ENCODE measurements at regions not wholly inside any gene's neighbourhood (a gene's known extent, or its start where the extent isn't known, plus 50 kb on each side); places are given as distances from the start of the nearest gene placed in this dataset.
A peak's percentile ranks its signal among the peaks of the same experiment; 100 is the strongest.

DNA sequence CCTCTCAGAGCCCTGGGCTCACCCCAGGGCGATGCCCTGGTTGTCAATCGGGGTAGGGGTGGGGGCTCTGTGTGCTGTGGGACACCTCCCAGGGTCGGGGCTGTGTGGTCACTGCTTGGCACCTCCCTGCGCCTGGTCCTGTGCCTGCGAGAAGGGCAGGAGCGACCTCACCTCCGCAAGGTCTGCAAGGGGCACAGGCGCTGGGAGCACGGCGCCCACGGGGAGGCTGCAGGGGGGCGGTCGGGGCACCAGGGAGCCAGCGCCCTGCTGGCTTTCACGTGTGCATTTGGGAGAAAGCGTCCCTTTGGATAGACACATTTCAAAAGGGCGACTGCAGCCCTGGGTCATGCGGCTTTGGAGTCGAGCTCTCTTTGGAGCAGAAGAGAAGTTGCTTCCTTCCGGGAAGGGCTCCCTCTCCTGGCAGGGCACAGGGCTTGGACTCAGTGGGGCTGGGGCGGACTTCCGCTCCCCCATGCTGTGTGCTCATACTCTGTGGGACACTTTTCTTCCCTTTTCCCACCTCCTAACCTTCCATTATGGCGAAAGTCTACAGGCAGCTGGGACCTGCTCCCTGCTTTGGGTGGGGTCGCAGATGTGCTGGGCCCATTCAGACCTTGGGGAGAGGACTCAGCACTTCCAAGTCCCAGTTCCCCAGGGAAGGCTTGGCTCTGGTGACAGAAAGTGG, 52.9 kb upstream of the SLC28A3 start:
- Histone ChIP-seq H3K27me3 (peaks cover 0 to 8% (median 0%) of the 10 kb centered on the region in 3 donors), H3K36me3 (no peaks in the 10 kb centered on the region), H3K27ac (no peak overlapping the region), H3K9me3 (no peaks in the 10 kb centered on the region), H3K4me3 (no peak overlapping the region), H3K4me1 (peaks cover 0 to 5% (median 0%) of the 10 kb centered on the region in 4 donors)
- WGBS, 5 donors, result 85 to 94% (median 92%) methylated on average over 19 to 24 of the region's 24 CpGs
- TF ChIP-seq EP300 (IDR thresholded peaks at IDR 0.05) (no peak), POLR2AphosphoS5 (IDR thresholded peaks at IDR 0.05) (no peak), CTCF (IDR thresholded peaks at IDR 0.05) (no peak), POLR2A (IDR thresholded peaks at IDR 0.05) (no peak)
- no peak for DNase-seq
- intact Hi-C loops (cut with DNase I; ENCODE audit: low total_unique reads), result loop anchor here (10.0 kb wide), 1 partner anchor 1221 kb away; no protein-coding TSS in a partner anchor

DNA sequence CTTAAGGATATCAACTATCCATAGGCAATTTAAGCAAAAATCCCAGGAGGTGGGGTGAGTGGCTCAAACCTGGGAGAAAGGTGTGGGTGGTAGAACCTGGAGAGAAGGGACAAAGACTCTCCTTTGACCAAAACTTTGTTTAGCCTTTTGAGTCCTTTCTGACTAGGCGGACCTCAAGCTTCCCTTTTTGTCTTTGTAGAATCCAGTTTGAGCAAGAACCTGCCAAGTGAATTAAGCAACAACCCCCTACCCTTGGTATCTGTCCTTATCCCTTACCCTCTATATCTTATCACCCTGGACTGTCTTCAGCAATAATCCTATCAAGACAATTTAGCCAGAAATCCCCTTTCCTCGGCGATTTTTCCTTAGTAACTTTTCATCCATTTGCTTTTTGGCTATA, 53.5 kb upstream of the SLC28A3 start:
- Histone ChIP-seq H3K27me3 (peaks cover 0 to 8% (median 0%) of the 10 kb centered on the region in 3 donors), H3K27ac (no peak overlapping the region), H3K36me3 (no peaks in the 10 kb centered on the region), H3K4me1 (peaks cover 0 to 5% (median 0%) of the 10 kb centered on the region in 4 donors), H3K4me3 (no peak overlapping the region), H3K9me3 (no peaks in the 10 kb centered on the region)
- WGBS, 5 donors, result 84 to 94% (median 86%) methylated on average over 3 of the region's 3 CpGs
- TF ChIP-seq POLR2A (IDR thresholded peaks at IDR 0.05) (no peak), EP300 (IDR thresholded peaks at IDR 0.05) (no peak), CTCF (IDR thresholded peaks at IDR 0.05) (no peak), POLR2AphosphoS5 (IDR thresholded peaks at IDR 0.05) (no peak)
- intact Hi-C loops (cut with DNase I; ENCODE audit: low total_unique reads), result loop anchor here (10.0 kb wide), 1 partner anchor 1221 kb away; no protein-coding TSS in a partner anchor
- DNase-seq, result no peak

DNA sequence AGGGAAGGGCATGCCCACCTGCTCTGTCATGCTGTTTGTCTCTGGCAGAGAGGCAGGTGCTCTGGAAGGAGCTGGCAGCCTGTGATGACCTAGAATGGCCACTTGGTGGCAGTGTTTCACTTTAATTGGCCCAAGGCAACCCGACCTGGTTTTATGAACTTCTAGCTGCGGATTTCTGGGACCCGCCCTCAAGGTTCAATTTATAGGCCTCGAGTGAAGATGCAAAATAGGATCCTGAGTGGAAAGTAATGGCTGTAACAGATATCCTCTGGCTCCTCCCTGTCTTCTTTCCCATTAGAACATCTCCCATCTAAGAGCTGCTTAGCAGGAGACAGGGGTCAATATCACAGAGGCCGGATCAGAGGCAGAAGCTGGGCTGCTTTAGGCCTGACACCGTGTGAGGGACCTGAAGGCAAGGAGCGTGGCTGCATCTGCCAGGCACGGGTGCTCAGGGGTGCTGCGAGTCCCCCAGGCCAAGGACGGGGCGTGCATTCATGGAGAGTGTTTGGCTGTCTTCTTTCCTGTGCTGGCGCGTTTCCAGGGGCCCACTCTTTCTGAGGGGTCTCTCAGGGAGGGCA, 56.7 kb upstream of the SLC28A3 start:
- Histone ChIP-seq H3K4me3 (no peak overlapping the region), H3K9me3 (no peaks in the 10 kb centered on the region), H3K4me1 (peaks cover 0 to 5% (median 0%) of the 10 kb centered on the region in 4 donors), H3K36me3 (no peaks in the 10 kb centered on the region), H3K27me3 (peaks cover 0 to 8% (median 0%) of the 10 kb centered on the region in 3 donors), H3K27ac (no peak overlapping the region)
- WGBS, 5 donors, result 49 to 58% (median 54%) methylated on average over 12 to 13 of the region's 13 CpGs
- TF ChIP-seq CTCF (IDR thresholded peaks at IDR 0.05) (peak in 5 of 7 experiments; percentile 69 to 94 (median 92)), EP300 (IDR thresholded peaks at IDR 0.05) (no peak)
- intact Hi-C loops (cut with DNase I; ENCODE audit: low total_unique reads), result loop anchor here (10.0 kb wide), 1 partner anchor 1218 kb away; no protein-coding TSS in a partner anchor
- peak; percentile 75 to 88 for DNase-seq

- H3K27ac ChIP-seq, result no peak overlapping the region
- intact Hi-C loops (cut with DNase I; ENCODE audit: low total_unique reads), result loop anchor here (10.0 kb wide), 1 partner anchor 1217 kb away; no protein-coding TSS in a partner anchor
These were observed 57.3 kb upstream of the SLC28A3 start for GRCh38 chr9:84397822-84398221.

More at GRCh38 chr9:84397822-84398221, 57.3 kb upstream of the SLC28A3 start:
- no peak for DNase-seq
- TF ChIP-seq POLR2A (IDR thresholded peaks at IDR 0.05), result no peak
- TF ChIP-seq POLR2AphosphoS5 (IDR thresholded peaks at IDR 0.05), result no peak
- TF ChIP-seq CTCF (IDR thresholded peaks at IDR 0.05), result no peak
- TF ChIP-seq EP300 (IDR thresholded peaks at IDR 0.05), result no peak
- H3K4me3 ChIP-seq, result no peak overlapping the region
- peaks cover 0 to 8% (median 0%) of the 10 kb centered on the region in 3 donors for H3K27me3 ChIP-seq
- WGBS, 5 donors, result 60 to 79% (median 75%) methylated on average over 8 of the region's 8 CpGs
- no peaks in the 10 kb centered on the region for H3K9me3 ChIP-seq
- peaks cover 0 to 5% (median 0%) of the 10 kb centered on the region in 4 donors for H3K4me1 ChIP-seq
- no peaks in the 10 kb centered on the region for H3K36me3 ChIP-seq
